SK-N-SH (cell line): ENCODE measurements at regions not wholly inside any gene's neighbourhood (a gene's known extent, or its start where the extent isn't known, plus 50 kb on each side); places are given as distances from the start of the nearest gene placed in this dataset.

Experiments
- CTCF ChIP-seq: fragments of 200-600 bp; sonication (generic); IDR thresholded peaks from 2 replicates; pipeline ENCODE4 v1.6.1; 2017; ENCODE audit warnings: antibody characterized with exemption, mild to moderate bottlenecking, moderate library complexity
- FOXM1 ChIP-seq: IDR thresholded peaks from 2 replicates; pipeline ENCODE4 v1.4.0; 2012; ENCODE audit warnings: low read depth, mild to moderate bottlenecking
- IRF3 ChIP-seq: fragments of 150-350 bp; IDR thresholded peaks from 2 replicates; pipeline ENCODE4 v1.6.1; 2016; ENCODE audit warnings: mild to moderate bottlenecking, low read depth, low read length
- POLR2AphosphoS5 ChIP-seq: IDR thresholded peaks from 2 replicates; pipeline ENCODE4 v1.6.1; 2012; ENCODE audit warnings: low read depth, low read length
- RXRA ChIP-seq: IDR thresholded peaks from 2 replicates; pipeline ENCODE4 v1.4.0; 2012; ENCODE audit warnings: low read depth, mild to moderate bottlenecking, borderline replicate concordance
- SMC3 ChIP-seq: IDR thresholded peaks from 2 replicates; pipeline ENCODE4 v1.6.1; 2012; ENCODE audit warnings: low read depth, low read length, improper control_type of control experiment
- TAF1 ChIP-seq: IDR thresholded peaks from 2 replicates; pipeline ENCODE4 v1.6.1; 2012; ENCODE audit warnings: low read depth, mild to moderate bottlenecking, low read length, moderate library complexity, borderline replicate concordance
- TCF12 ChIP-seq: IDR thresholded peaks from 2 replicates; pipeline ENCODE4 v1.4.0; 2012
- USF2 ChIP-seq: fragments of 150-350 bp; IDR thresholded peaks from 2 replicates; pipeline ENCODE4 v1.6.1; 2017; ENCODE audit warnings: antibody characterized with exemption, low read length, low read depth, borderline replicate concordance
- TF ChIP-seq, protein P1 (sequence below): IDR thresholded peaks from 2 replicates; pipeline ENCODE4 v1.6.1; 2012; ENCODE audit warnings: mild to moderate bottlenecking, low read depth, low read length, moderate library complexity

DNA sequence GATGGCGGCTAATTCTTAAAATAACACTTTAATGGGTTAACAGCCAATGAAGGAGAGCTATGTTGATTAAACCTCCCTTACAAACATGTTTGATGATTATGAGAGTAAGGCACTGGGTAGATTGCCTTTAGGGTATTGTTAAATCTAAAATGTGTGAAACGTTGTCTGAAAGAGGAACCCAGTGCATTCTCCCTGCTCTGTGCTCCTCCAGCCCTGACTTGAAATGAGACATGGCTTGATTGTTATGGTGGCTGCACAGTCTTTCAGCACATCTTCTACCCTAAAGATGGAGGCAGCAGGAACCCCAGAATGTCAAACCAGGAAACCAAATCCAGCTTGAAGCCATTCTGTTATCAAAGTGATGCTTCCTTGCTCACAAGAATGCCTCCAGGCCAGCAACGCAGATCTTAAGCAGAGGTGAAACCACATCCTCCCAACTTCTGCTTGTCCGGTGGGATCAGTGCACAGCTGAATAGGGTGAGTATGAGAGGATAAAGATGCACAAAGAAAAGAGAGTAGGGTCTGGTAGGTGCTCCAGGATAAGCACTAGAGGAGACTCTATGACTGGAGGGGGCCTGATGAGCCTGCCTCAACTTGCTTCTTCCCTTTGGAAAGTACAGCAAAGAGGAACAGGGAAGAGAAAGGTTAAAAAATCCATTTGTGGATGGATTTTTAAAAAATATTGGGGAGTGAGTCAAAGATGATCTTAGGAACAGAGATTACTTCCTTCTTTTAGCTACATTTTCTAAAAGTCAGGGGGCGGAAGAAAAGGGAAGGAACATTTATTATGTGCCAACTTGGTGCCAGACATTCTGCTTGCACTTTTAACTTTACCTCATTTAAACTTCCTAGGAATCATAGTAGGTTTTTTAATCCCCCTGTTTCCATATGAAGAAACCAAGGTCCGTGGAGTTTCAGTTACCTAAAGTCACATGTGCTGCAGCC lies 523.0 kb downstream of the TXNL1 start:
- no peak for TF ChIP-seq CTCF
- TF ChIP-seq, protein P1, sequence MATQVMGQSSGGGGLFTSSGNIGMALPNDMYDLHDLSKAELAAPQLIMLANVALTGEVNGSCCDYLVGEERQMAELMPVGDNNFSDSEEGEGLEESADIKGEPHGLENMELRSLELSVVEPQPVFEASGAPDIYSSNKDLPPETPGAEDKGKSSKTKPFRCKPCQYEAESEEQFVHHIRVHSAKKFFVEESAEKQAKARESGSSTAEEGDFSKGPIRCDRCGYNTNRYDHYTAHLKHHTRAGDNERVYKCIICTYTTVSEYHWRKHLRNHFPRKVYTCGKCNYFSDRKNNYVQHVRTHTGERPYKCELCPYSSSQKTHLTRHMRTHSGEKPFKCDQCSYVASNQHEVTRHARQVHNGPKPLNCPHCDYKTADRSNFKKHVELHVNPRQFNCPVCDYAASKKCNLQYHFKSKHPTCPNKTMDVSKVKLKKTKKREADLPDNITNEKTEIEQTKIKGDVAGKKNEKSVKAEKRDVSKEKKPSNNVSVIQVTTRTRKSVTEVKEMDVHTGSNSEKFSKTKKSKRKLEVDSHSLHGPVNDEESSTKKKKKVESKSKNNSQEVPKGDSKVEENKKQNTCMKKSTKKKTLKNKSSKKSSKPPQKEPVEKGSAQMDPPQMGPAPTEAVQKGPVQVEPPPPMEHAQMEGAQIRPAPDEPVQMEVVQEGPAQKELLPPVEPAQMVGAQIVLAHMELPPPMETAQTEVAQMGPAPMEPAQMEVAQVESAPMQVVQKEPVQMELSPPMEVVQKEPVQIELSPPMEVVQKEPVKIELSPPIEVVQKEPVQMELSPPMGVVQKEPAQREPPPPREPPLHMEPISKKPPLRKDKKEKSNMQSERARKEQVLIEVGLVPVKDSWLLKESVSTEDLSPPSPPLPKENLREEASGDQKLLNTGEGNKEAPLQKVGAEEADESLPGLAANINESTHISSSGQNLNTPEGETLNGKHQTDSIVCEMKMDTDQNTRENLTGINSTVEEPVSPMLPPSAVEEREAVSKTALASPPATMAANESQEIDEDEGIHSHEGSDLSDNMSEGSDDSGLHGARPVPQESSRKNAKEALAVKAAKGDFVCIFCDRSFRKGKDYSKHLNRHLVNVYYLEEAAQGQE: no peak
- no peak for TF ChIP-seq USF2
- no peak for TF ChIP-seq TCF12
- no peak for TF ChIP-seq FOXM1
- TF ChIP-seq IRF3: no peak
- TF ChIP-seq POLR2AphosphoS5: no peak
- no peak for TF ChIP-seq RXRA
- no peak for TF ChIP-seq SMC3
- no peak for TF ChIP-seq TAF1
